ENCODE measurements at regions not wholly inside any gene's neighbourhood (a gene's known extent, or its start where the extent isn't known, plus 50 kb on each side); places are given as distances from the start of the nearest gene placed in this dataset.

GRCh38 chr15:70487387-70487740 is 276.0 kb downstream of the UACA start:
- ATAC-seq (ENCODE audit: low FRiP score): no peak

DNA sequence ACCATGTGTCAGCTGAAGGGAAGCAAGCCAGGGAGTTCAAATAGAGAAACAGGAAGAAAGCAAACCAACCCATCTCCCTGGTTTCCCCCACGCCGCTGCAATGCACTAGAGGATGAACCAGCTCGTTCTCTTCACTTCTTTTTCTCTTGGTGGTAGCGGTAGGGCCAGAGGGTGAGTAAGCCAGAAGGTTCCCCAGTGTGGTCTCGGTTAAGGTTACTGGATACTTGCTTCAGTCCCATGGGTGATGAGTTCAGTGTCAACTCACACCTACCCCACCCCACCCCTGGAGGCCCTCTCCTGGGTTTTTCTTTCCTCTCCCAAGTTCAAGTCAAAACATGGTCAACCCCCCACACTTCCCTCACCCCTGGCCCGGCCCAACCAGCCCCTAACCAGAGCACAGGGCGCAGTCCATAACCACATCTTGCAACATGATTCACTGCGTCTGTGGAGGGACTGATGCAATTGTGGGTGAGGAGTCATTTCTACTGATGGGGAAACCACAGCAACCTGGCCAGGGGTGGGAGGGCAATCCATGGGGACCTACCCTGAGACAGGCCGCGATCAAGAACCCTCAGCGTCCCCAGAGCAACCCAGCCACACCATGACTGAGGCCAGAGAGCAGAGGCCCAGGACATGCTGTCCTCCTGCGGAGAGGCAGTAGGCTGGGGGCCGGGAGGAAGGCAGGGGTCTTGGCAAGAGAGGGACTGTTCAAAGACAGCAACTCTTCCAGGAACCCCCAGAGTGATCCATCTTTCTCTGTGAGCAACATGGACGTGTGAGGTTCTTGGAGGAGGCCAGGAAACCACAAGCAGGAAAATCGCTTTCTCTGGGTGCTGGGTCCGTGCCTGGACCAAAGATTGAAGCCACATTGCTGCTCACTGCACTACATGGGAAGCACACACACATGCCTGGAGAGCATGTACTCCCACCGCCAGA is 276.6 kb downstream of the UACA start:
- DNase-seq (ENCODE audit: low spot score) (no peak), ATAC-seq (ENCODE audit: low FRiP score) (peak; percentile 41)
- TF ChIP-seq CTCF (IDR thresholded peaks at IDR 0.05): no peak

More at GRCh38 chr15:70487387-70487740, 276.0 kb downstream of the UACA start:
- TF ChIP-seq CTCF (IDR thresholded peaks at IDR 0.05): no peak
- no peak for DNase-seq (ENCODE audit: low spot score)

GRCh38 chr15:70486012-70486411 is 277.3 kb downstream of the UACA start:
- no peak for DNase-seq (ENCODE audit: low spot score)

GRCh38 chr15:70484993-70485392 is 278.4 kb downstream of the UACA start:
- TF ChIP-seq CTCF (IDR thresholded peaks at IDR 0.05): no peak
- DNase-seq (ENCODE audit: low spot score) (no peak), ATAC-seq (ENCODE audit: low FRiP score) (no peak)

More at GRCh38 chr15:70486012-70486411, 277.3 kb downstream of the UACA start:
- TF ChIP-seq CTCF (IDR thresholded peaks at IDR 0.05): no peak
- no peak for ATAC-seq (ENCODE audit: low FRiP score)

DNA sequence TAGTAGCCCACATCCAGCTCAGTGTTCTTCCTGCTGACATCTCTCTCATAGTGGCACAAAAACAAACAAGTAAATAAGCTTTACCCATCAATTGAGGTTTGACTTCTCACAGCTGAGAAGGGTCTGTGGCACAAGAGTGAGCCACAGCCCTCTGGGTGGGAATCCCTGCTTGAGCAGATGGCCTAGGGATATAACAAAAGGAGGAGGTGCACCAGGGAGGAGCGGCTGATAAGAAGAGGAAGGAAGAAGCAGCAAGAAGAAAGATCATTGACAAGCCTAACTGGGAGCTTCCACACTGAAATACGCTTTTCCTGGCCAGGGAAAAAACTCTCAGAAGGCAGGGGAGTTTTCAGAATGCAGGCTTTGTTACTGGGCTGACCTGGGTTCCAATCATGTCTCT is 279.8 kb downstream of the UACA start:
- DNase-seq (ENCODE audit: low spot score): no peak
- no peak for ATAC-seq (ENCODE audit: low FRiP score)
- TF ChIP-seq CTCF (IDR thresholded peaks at IDR 0.05): no peak

- ATAC-seq (ENCODE audit: low FRiP score) (no peak), DNase-seq (ENCODE audit: low spot score) (no peak)
- no peak for TF ChIP-seq CTCF (IDR thresholded peaks at IDR 0.05)
Measured at GRCh38 chr15:70480196-70480856, 283.0 kb downstream of the UACA start.
